ENCODE measurements at regions not wholly inside any gene's neighbourhood (a gene's known extent, or its start where the extent isn't known, plus 50 kb on each side); places are given as distances from the start of the nearest gene placed in this dataset.
"Not testable (repeated sequence)": the region's sequence is repeated elsewhere in the genome, so short reads cannot be mapped to it uniquely, and the experiment has no call there.

- H3K4me3 ChIP-seq (ENCODE audit: low read depth, low read length): no peak overlapping the region
Measured at GRCh38 chr14:53619691-53620231, 336.9 kb downstream of the BMP4 start.

GRCh38 chr14:53616536-53616935, 340.1 kb downstream of the BMP4 start:
- not testable (repeated sequence) for H3K4me3 ChIP-seq (ENCODE audit: low read depth, low read length)

GRCh38 chr14:53615252-53615651, 341.4 kb downstream of the BMP4 start:
- no peak overlapping the region for H3K4me3 ChIP-seq (ENCODE audit: low read depth, low read length)

- no peak overlapping the region for H3K4me3 ChIP-seq (ENCODE audit: low read depth, low read length)
Measured at GRCh38 chr14:53613404-53614253, 343.0 kb downstream of the BMP4 start.

- no peak overlapping the region for H3K4me3 ChIP-seq (ENCODE audit: low read depth, low read length)
Measured at GRCh38 chr14:53610947-53611346, 345.7 kb downstream of the BMP4 start.

- H3K4me3 ChIP-seq (ENCODE audit: low read depth, low read length): no peak overlapping the region
Measured at GRCh38 chr14:53609009-53609408, 347.6 kb downstream of the BMP4 start.

- H3K4me3 ChIP-seq (ENCODE audit: low read depth, low read length): no peak overlapping the region
Measured at GRCh38 chr14:53608369-53608768, 348.3 kb downstream of the BMP4 start.

GRCh38 chr14:53606203-53606602, 350.4 kb downstream of the BMP4 start:
- no peak overlapping the region for H3K4me3 ChIP-seq (ENCODE audit: low read depth, low read length)

GRCh38 chr14:53605562-53605961, 351.1 kb downstream of the BMP4 start:
- no peak overlapping the region for H3K4me3 ChIP-seq (ENCODE audit: low read depth, low read length)

GRCh38 chr14:53603994-53604393, 352.6 kb downstream of the BMP4 start:
- no peak overlapping the region for H3K4me3 ChIP-seq (ENCODE audit: low read depth, low read length)

- no peak overlapping the region for H3K4me3 ChIP-seq (ENCODE audit: low read depth, low read length)
Measured at GRCh38 chr14:53601409-53601808, 355.2 kb downstream of the BMP4 start.

- H3K4me3 ChIP-seq (ENCODE audit: low read depth, low read length): no peak overlapping the region
Measured at GRCh38 chr14:53599221-53599945, 357.2 kb downstream of the BMP4 start.

- no peak overlapping the region for H3K4me3 ChIP-seq (ENCODE audit: low read depth, low read length)
Measured at GRCh38 chr14:53596853-53597525, 359.6 kb downstream of the BMP4 start.

GRCh38 chr14:53591816-53592215, 364.8 kb downstream of the BMP4 start:
- H3K4me3 ChIP-seq (ENCODE audit: low read depth, low read length): no peak overlapping the region

- no peak overlapping the region for H3K4me3 ChIP-seq (ENCODE audit: low read depth, low read length)
Measured at GRCh38 chr14:53581504-53581903, 375.1 kb downstream of the BMP4 start.

- H3K4me3 ChIP-seq (ENCODE audit: low read depth, low read length): no peak overlapping the region
Measured at GRCh38 chr14:53571641-53572328, 384.8 kb downstream of the BMP4 start.

- H3K4me3 ChIP-seq (ENCODE audit: low read depth, low read length): no peak overlapping the region
Measured at GRCh38 chr14:53570411-53571387, 385.9 kb downstream of the BMP4 start.

- no peak overlapping the region for H3K4me3 ChIP-seq (ENCODE audit: low read depth, low read length)
Measured at GRCh38 chr14:53569446-53569845, 387.2 kb downstream of the BMP4 start.

- no peak overlapping the region for H3K4me3 ChIP-seq (ENCODE audit: low read depth, low read length)
Measured at GRCh38 chr14:53567236-53567780, 389.3 kb downstream of the BMP4 start.

All from iPS-11a (cell line).